ENCODE measurements at regions not wholly inside any gene's neighbourhood (a gene's known extent, or its start where the extent isn't known, plus 50 kb on each side); places are given as distances from the start of the nearest gene placed in this dataset.

DNA sequence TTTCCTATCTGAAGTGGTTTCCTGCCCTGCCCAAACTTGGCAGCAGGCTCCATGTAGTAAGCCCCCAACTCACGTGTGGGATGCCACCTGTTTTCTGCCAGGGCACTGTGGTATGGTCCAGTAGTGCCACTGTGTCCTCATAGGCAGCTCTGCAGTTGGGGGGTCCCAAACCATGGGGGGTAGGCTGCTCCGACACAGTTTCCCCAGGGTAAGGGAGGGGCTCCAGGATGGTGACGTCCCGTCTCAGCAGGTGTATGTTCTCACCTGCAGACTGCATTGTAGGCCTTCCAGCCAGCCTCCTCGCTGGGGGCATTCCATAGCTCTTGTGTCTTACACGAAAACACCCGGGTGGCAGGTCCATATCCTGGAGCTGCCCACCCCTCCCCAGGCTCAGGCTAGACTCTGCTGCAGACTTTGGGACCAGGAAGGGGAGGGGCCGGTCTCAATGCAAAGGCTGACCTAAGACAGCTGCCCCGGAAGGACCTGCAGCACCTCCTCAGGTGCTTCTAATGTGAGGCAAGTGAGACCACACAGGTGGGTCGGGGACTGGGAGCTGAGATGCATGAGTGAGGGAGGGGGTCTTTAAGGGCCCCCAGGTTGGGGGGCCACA, 330.5 kb upstream of the IRX4 start:
- Mint-ChIP-seq H3K27ac (no peak overlapping the region), H3K4me1 (no peaks in the 10 kb centered on the region), H3K27me3 (peaks cover 2% of the 10 kb centered on the region), H3K4me3 (no peak overlapping the region), H3K36me3 (ENCODE audit: low read depth) (no peaks in the 10 kb centered on the region)
- ATAC-seq (no peak), DNase-seq (no peak)
- H3K9me3 ChIP-seq (ENCODE audit: control insufficient read depth, low read length, poor library complexity, severe bottlenecking) = no peaks in the 10 kb centered on the region

DNA sequence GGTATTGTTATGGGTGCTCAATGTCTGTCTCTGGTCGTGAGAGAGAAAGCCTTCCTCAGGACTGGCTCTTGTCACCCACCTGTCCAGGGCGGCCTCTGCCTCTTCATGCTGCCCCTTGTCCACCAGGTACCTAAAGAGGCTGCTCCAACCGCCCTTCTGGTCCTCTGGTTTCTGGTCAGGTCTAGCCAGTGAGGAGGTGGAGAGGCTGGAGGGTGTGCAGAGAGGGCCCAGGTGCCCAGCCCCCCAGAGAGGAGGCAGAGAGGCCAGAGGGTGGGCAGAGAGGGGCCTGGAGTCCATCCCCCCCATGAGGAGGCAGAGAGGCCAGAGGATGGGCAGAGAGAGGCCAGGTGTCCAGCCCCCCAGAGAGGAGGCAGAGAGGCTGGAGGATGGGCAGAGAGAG, 329.8 kb upstream of the IRX4 start:
- no peak for ATAC-seq
- Mint-ChIP-seq H3K4me3 (no peak overlapping the region), H3K27ac (no peak overlapping the region), H3K36me3 (ENCODE audit: low read depth) (no peaks in the 10 kb centered on the region), H3K27me3 (peaks cover 9% of the 10 kb centered on the region), H3K4me1 (no peaks in the 10 kb centered on the region)
- DNase-seq = no peak
- H3K9me3 ChIP-seq (ENCODE audit: control insufficient read depth, low read length, poor library complexity, severe bottlenecking) = no peaks in the 10 kb centered on the region

GRCh38 chr5:2208239-2208544, 325.5 kb upstream of the IRX4 start:
- H3K4me3 Mint-ChIP-seq = no peak overlapping the region
- peaks cover 9% of the 10 kb centered on the region for H3K27me3 Mint-ChIP-seq
- no peaks in the 10 kb centered on the region for H3K4me1 Mint-ChIP-seq
- no peaks in the 10 kb centered on the region for H3K9me3 ChIP-seq (ENCODE audit: control insufficient read depth, low read length, poor library complexity, severe bottlenecking)
- no peak overlapping the region for H3K27ac Mint-ChIP-seq
- no peak for ATAC-seq
- no peaks in the 10 kb centered on the region for H3K36me3 Mint-ChIP-seq (ENCODE audit: low read depth)
- no peak for DNase-seq

DNA sequence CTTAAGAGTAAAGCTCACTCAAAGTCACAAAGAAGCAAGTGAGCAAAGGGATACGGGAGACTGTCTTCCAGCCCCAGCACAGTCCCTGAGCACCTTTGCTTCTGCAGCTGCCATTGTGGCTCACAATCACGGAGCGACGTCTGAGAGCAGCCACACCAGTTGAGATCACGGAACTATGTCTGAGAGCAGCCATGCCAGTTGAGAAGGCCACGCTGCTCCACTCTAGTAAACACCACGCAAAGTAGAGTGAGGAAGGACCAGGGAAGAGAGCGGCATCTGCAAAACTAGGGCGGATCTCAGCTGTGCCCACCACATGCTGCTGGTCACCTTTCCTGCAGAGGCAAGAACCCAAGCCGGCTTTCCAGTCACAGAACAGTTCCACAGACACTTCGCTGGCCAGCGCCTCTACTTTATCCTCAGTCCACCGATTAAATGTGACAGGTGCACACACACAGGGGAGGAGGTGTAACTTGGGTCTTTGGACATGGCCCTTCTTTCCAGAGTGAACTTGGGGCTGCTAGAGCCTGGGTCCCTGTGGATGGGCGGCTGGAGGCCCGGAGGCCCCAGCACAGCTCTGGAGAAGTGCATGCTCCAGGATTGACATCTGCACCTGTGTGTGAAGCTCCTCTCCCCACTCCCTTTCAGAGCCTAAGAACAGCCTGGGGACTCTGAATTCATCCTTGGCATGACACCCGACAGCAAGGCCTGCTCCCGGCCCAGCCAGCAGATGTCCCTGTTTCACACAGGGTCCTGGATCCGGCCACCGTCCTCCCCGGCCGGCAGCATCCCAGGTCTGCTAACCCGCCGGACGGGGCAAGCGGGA, 324.9 kb upstream of the IRX4 start:
- Mint-ChIP-seq H3K27me3 (peaks cover 12% of the 10 kb centered on the region), H3K4me1 (no peaks in the 10 kb centered on the region), H3K36me3 (ENCODE audit: low read depth) (no peaks in the 10 kb centered on the region), H3K4me3 (no peak overlapping the region), H3K27ac (no peak overlapping the region)
- DNase-seq (no peak), ATAC-seq (no peak)
- no peaks in the 10 kb centered on the region for H3K9me3 ChIP-seq (ENCODE audit: control insufficient read depth, low read length, poor library complexity, severe bottlenecking)

GRCh38 chr5:2207109-2207399, 324.3 kb upstream of the IRX4 start:
- peaks cover 14% of the 10 kb centered on the region for H3K27me3 Mint-ChIP-seq
- DNase-seq = no peak
- H3K27ac Mint-ChIP-seq = no peak overlapping the region
- no peak for ATAC-seq
- no peaks in the 10 kb centered on the region for H3K9me3 ChIP-seq (ENCODE audit: control insufficient read depth, low read length, poor library complexity, severe bottlenecking)
- H3K4me3 Mint-ChIP-seq = no peak overlapping the region
- H3K4me1 Mint-ChIP-seq = no peaks in the 10 kb centered on the region
- H3K36me3 Mint-ChIP-seq (ENCODE audit: low read depth) = no peaks in the 10 kb centered on the region

- no peak overlapping the region for H3K27ac Mint-ChIP-seq
- peaks cover 14% of the 10 kb centered on the region for H3K27me3 Mint-ChIP-seq
- ATAC-seq = no peak
- DNase-seq = no peak
- H3K9me3 ChIP-seq (ENCODE audit: control insufficient read depth, low read length, poor library complexity, severe bottlenecking) = no peaks in the 10 kb centered on the region
- no peaks in the 10 kb centered on the region for H3K4me1 Mint-ChIP-seq
- no peaks in the 10 kb centered on the region for H3K36me3 Mint-ChIP-seq (ENCODE audit: low read depth)
- H3K4me3 Mint-ChIP-seq = no peak overlapping the region
Measured at GRCh38 chr5:2206293-2207108, 323.8 kb upstream of the IRX4 start.

DNA sequence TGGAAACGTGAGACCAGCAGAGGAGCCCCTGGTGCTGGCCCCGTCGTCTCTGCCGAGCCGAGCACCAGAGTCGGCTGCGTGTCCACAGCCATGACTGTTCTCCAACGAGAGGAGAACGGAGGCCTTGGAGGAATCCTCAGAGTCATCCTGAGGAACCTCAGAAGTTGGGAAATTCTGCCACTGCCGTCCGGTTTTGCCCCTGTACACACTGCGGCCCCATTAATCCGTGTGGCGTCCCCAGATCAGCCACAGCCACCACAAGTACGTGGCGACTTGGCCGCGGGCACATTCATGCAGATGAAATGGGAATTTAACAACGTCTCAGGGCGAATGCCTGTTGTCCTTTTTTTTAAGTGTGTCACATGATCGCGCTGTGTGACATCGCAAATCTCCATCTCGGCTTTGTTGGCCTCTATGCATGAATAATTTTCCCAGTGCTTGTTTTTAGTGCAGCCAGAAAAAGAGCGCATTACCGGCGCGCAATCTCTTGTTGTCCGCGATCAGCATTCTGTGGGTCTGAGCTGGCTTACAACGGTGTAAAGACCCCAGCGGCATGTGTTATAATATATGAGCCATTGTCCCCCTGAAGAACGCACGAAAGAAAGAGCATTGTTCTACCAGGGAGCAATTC, 323.0 kb upstream of the IRX4 start:
- no peaks in the 10 kb centered on the region for H3K9me3 ChIP-seq (ENCODE audit: control insufficient read depth, low read length, poor library complexity, severe bottlenecking)
- H3K27me3 Mint-ChIP-seq = peaks cover 14% of the 10 kb centered on the region
- H3K4me3 Mint-ChIP-seq = no peak overlapping the region
- no peaks in the 10 kb centered on the region for H3K4me1 Mint-ChIP-seq
- no peaks in the 10 kb centered on the region for H3K36me3 Mint-ChIP-seq (ENCODE audit: low read depth)
- ATAC-seq (no peak), DNase-seq (no peak)
- no peak overlapping the region for H3K27ac Mint-ChIP-seq

- Mint-ChIP-seq H3K4me3 (no peak overlapping the region), H3K4me1 (no peaks in the 10 kb centered on the region), H3K36me3 (ENCODE audit: low read depth) (no peaks in the 10 kb centered on the region), H3K27me3 (peaks cover 18% of the 10 kb centered on the region), H3K27ac (no peak overlapping the region)
- H3K9me3 ChIP-seq (ENCODE audit: control insufficient read depth, low read length, poor library complexity, severe bottlenecking) = no peaks in the 10 kb centered on the region
- DNase-seq = no peak
- ATAC-seq = no peak
Measured at GRCh38 chr5:2205185-2205585, 322.5 kb upstream of the IRX4 start.

- Mint-ChIP-seq H3K27ac (no peak overlapping the region), H3K4me3 (no peak overlapping the region), H3K27me3 (peaks cover 22% of the 10 kb centered on the region), H3K4me1 (no peaks in the 10 kb centered on the region), H3K36me3 (ENCODE audit: low read depth) (no peaks in the 10 kb centered on the region)
- no peak for DNase-seq
- no peaks in the 10 kb centered on the region for H3K9me3 ChIP-seq (ENCODE audit: control insufficient read depth, low read length, poor library complexity, severe bottlenecking)
- ATAC-seq = no peak
Measured at GRCh38 chr5:2204366-2205184, 321.9 kb upstream of the IRX4 start.

DNA sequence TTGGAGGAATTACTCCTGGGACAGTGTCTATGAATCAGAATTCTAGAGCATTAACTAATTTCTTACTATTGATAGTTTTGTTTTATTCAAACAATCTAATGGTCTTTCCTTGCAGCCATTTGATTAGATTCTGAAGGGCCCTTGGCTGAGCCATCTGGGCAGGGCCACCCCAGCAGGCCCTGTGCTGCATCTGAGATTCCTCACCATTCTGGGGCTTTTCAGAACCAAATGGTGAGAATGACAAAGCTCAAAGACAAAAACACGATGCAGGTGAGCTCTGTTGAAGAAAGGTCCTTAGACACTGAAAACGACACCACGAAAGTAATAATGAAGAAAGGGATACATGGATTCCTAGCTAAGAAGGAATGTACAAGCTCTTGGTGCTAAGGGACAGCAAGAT, 321.0 kb upstream of the IRX4 start:
- H3K4me3 Mint-ChIP-seq = no peak overlapping the region
- H3K36me3 Mint-ChIP-seq (ENCODE audit: low read depth) = no peaks in the 10 kb centered on the region
- no peaks in the 10 kb centered on the region for H3K4me1 Mint-ChIP-seq
- H3K27ac Mint-ChIP-seq = no peak overlapping the region
- no peaks in the 10 kb centered on the region for H3K9me3 ChIP-seq (ENCODE audit: control insufficient read depth, low read length, poor library complexity, severe bottlenecking)
- DNase-seq (no peak), ATAC-seq (no peak)
- H3K27me3 Mint-ChIP-seq = peaks cover 22% of the 10 kb centered on the region

GRCh38 chr5:2201832-2202231, 319.1 kb upstream of the IRX4 start:
- no peak for DNase-seq
- no peaks in the 10 kb centered on the region for H3K36me3 Mint-ChIP-seq (ENCODE audit: low read depth)
- H3K27me3 Mint-ChIP-seq = peaks cover 26% of the 10 kb centered on the region
- H3K4me1 Mint-ChIP-seq = no peaks in the 10 kb centered on the region
- no peak overlapping the region for H3K4me3 Mint-ChIP-seq
- ATAC-seq = no peak
- no peaks in the 10 kb centered on the region for H3K9me3 ChIP-seq (ENCODE audit: control insufficient read depth, low read length, poor library complexity, severe bottlenecking)
- no peak overlapping the region for H3K27ac Mint-ChIP-seq

DNA sequence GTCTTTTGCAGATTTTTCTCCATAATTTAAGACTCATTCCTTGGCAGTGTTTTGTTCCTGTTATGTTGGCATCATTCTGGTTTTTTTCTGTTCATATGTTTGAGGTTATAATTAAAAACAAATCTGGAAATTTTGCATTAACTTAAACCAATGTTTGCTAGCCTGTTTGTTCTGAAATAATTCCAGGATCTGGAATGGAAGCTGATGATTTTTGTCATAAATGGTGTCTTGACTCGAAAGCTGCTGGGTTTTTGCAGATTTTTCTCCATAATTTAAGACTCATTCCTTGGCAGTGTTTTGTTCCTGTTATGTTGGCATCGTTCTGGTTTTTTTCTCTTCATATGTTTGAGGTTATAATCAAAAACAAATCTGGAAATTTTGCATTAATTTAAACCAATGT, 318.7 kb upstream of the IRX4 start:
- H3K9me3 ChIP-seq (ENCODE audit: control insufficient read depth, low read length, poor library complexity, severe bottlenecking) = no peaks in the 10 kb centered on the region
- no peak overlapping the region for H3K27ac Mint-ChIP-seq
- ATAC-seq (no peak), DNase-seq (no peak)
- H3K4me3 Mint-ChIP-seq = no peak overlapping the region
- no peaks in the 10 kb centered on the region for H3K36me3 Mint-ChIP-seq (ENCODE audit: low read depth)
- no peaks in the 10 kb centered on the region for H3K4me1 Mint-ChIP-seq
- peaks cover 26% of the 10 kb centered on the region for H3K27me3 Mint-ChIP-seq

DNA sequence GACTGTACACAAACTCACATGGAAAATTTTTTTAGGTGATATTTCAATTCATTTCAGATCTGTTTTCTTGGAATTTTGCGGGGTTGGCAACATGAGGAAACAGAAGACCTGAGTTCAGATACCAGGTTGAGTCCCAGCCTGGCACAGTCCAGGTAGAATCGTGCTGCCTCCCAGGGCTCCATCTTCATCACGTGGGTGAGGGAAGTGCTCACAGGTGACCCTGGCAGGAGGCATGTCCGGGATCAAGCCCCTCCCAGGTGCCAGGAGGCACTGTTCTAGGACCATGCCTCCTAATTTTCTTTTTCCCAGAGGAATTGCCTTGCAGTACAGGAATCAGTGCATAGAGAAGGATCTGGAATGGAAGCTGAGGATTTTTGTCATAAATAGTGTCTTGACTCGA, 318.3 kb upstream of the IRX4 start:
- no peaks in the 10 kb centered on the region for H3K36me3 Mint-ChIP-seq (ENCODE audit: low read depth)
- no peak overlapping the region for H3K4me3 Mint-ChIP-seq
- ATAC-seq = no peak
- DNase-seq = no peak
- no peak overlapping the region for H3K27ac Mint-ChIP-seq
- H3K27me3 Mint-ChIP-seq = peaks cover 26% of the 10 kb centered on the region
- H3K4me1 Mint-ChIP-seq = no peaks in the 10 kb centered on the region
- no peaks in the 10 kb centered on the region for H3K9me3 ChIP-seq (ENCODE audit: control insufficient read depth, low read length, poor library complexity, severe bottlenecking)

Measured in T-helper 17 cell (primary cell).